H9 (cell line): ENCODE measurements at regions not wholly inside any gene's neighbourhood (a gene's known extent, or its start where the extent isn't known, plus 50 kb on each side); places are given as distances from the start of the nearest gene placed in this dataset.

Experiments used
- DNase-seq: peaks from one replicate; pipeline ENCODE4 v3.0.0-alpha.2; 2017
- H2AFZ ChIP-seq: one replicate; pipeline ENCODE4 v1.6.1; 2013; ENCODE audit warnings: mild to moderate bottlenecking, low read length, control low read depth, moderate library complexity
- H2AK5ac ChIP-seq: 2 replicates; pipeline ENCODE4 v1.6.1; 2013; ENCODE audit warnings: low read length, control low read depth, mixed read lengths; ENCODE audit not compliant: insufficient read length
- H2BK120ac ChIP-seq: one replicate; pipeline ENCODE4 v1.6.1; 2013; ENCODE audit warnings: low read depth, mild to moderate bottlenecking, low read length, control low read depth, inconsistent platforms; ENCODE audit not compliant: poor library complexity, severe bottlenecking
- H2BK12ac ChIP-seq: 2 replicates; pipeline ENCODE4 v1.6.1; 2013; ENCODE audit warnings: low read length, control low read depth, mixed read lengths, low read depth; ENCODE audit not compliant: insufficient read length
- H2BK15ac ChIP-seq: 2 replicates; pipeline ENCODE4 v1.6.1; 2013; ENCODE audit warnings: low read depth, low read length, control low read depth
- H2BK20ac ChIP-seq: one replicate; pipeline ENCODE4 v1.6.1; 2013; ENCODE audit warnings: low read depth, mild to moderate bottlenecking, low read length, control low read depth, inconsistent platforms; ENCODE audit not compliant: poor library complexity, severe bottlenecking
- H2BK5ac ChIP-seq: 2 replicates; pipeline ENCODE4 v1.6.1; 2013; ENCODE audit warnings: low read length, control low read depth, mixed read lengths; ENCODE audit not compliant: insufficient read length
- H3K14ac ChIP-seq: 2 replicates; pipeline ENCODE4 v1.6.1; 2013; ENCODE audit warnings: low read length, control low read depth; ENCODE audit not compliant: insufficient read depth
- H3K18ac ChIP-seq: 2 replicates; pipeline ENCODE4 v1.6.1; 2013; ENCODE audit warnings: low read depth, mild to moderate bottlenecking, mixed read lengths, low read length, control low read depth; ENCODE audit not compliant: insufficient read length
- H3K23ac ChIP-seq: 2 replicates; pipeline ENCODE4 v1.6.1; 2013; ENCODE audit warnings: low read length, control low read depth, mixed read lengths, low read depth; ENCODE audit not compliant: insufficient read length
- H3K23me2 ChIP-seq: 2 replicates; pipeline ENCODE4 v1.6.1; 2013; ENCODE audit warnings: low read depth, mild to moderate bottlenecking, mixed read lengths, low read length, control low read depth; ENCODE audit not compliant: insufficient read length, poor library complexity, severe bottlenecking
- H3K27ac ChIP-seq: 2 replicates; pipeline ENCODE4 v1.5.1; 2013; ENCODE audit warnings: low read length, control low read depth, mixed read lengths, low read depth; ENCODE audit not compliant: insufficient read length
- H3K27me3 ChIP-seq: 2 replicates; pipeline ENCODE4 v1.6.1; 2013; ENCODE audit warnings: low read length, control low read depth, inconsistent platforms; ENCODE audit not compliant: insufficient read depth
- H3K4ac ChIP-seq: 2 replicates; pipeline ENCODE4 v1.6.1; 2013; ENCODE audit warnings: low read depth, mild to moderate bottlenecking, control low read depth, inconsistent platforms, low read length, moderate library complexity
- H3K4me1 ChIP-seq: 2 replicates; pipeline ENCODE4 v1.6.1; 2013; ENCODE audit warnings: low read length, control low read depth, inconsistent platforms; ENCODE audit not compliant: insufficient read depth
- H3K4me2 ChIP-seq: 2 replicates; pipeline ENCODE4 v1.6.1; 2013; ENCODE audit warnings: low read length, control low read depth, mixed read lengths; ENCODE audit not compliant: insufficient read length, insufficient read depth
- H3K56ac ChIP-seq: 2 replicates; pipeline ENCODE4 v1.6.1; 2013; ENCODE audit warnings: low read depth, mild to moderate bottlenecking, mixed read lengths, low read length, control low read depth; ENCODE audit not compliant: insufficient read length
- H3K79me1 ChIP-seq: 2 replicates; pipeline ENCODE4 v1.6.1; 2013; ENCODE audit warnings: low read depth, mild to moderate bottlenecking, moderate library complexity, low read length, control low read depth, inconsistent platforms; ENCODE audit not compliant: insufficient read depth, poor library complexity, severe bottlenecking
- H3K79me2 ChIP-seq: 2 replicates; pipeline ENCODE4 v1.6.1; 2013; ENCODE audit warnings: low read length, control low read depth, inconsistent platforms; ENCODE audit not compliant: insufficient read depth
- H3K9ac ChIP-seq: 2 replicates; pipeline ENCODE4 v1.6.1; 2013; ENCODE audit warnings: low read length, control low read depth, mixed read lengths; ENCODE audit not compliant: insufficient read length; ENCODE audit errors: extremely low read depth
- H3K9me3 ChIP-seq: one replicate; pipeline ENCODE4 v1.6.1; 2013; ENCODE audit warnings: low read depth, low read length, inconsistent platforms; ENCODE audit not compliant: control insufficient read depth
- H3T11ph ChIP-seq: one replicate; pipeline ENCODE4 v1.6.1; 2013; ENCODE audit warnings: mild to moderate bottlenecking, low read length, control low read depth, inconsistent platforms
- H4K20me1 ChIP-seq: one replicate; pipeline ENCODE4 v1.6.1; 2013; ENCODE audit not compliant: control insufficient read depth, insufficient read length, insufficient read depth
- H4K5ac ChIP-seq: 2 replicates; pipeline ENCODE4 v1.6.1; 2013; ENCODE audit warnings: low read depth, mild to moderate bottlenecking, mixed read lengths, low read length, control low read depth; ENCODE audit not compliant: insufficient read length
- H4K8ac ChIP-seq: replicated peaks from 2 replicates; pipeline ENCODE4 v1.6.1; 2013; ENCODE audit warnings: low read length, control low read depth, mixed read lengths, low read depth; ENCODE audit not compliant: insufficient read length
- H4K91ac ChIP-seq: 2 replicates; pipeline ENCODE4 v1.6.1; 2013; ENCODE audit warnings: low read depth, mild to moderate bottlenecking, moderate library complexity, mixed read lengths, low read length, control low read depth; ENCODE audit not compliant: insufficient read length
- H3K27ac Mint-ChIP-seq, 3 experiments: 2 replicates in 2 of 3; 3 replicates in 1 of 3; pipeline ENCODE4 v1.8.0; 2020 to 2021; ENCODE audit warnings: mixed read lengths in 3 of 3, mild to moderate bottlenecking in 1 of 3, moderate library complexity in 1 of 3
- H3K27me3 Mint-ChIP-seq: 2 replicates; pipeline ENCODE4 v1.8.0; 2021; ENCODE audit warnings: low read depth, mild to moderate bottlenecking, moderate library complexity, mixed read lengths
- H3K36me3 Mint-ChIP-seq, 3 experiments: 2 replicates in 2 of 3; 3 replicates in 1 of 3; pipeline ENCODE4 v1.8.0; 2020 to 2021; ENCODE audit warnings: low read depth in 3 of 3, mixed read lengths in 3 of 3; ENCODE audit not compliant: insufficient read depth in 1 of 3
- H3K4me1 Mint-ChIP-seq, 2 experiments: 2 replicates each; pipeline ENCODE4 v1.8.0; 2020; ENCODE audit warnings: mixed read lengths in 2 of 2
- H3K4me3 Mint-ChIP-seq, 2 experiments: 2 replicates in 1 of 2; 3 replicates in 1 of 2; pipeline ENCODE4 v1.8.0; 2020 to 2021; ENCODE audit warnings: mild to moderate bottlenecking in 2 of 2, mixed read lengths in 2 of 2, moderate library complexity in 1 of 2
- H3K9me3 Mint-ChIP-seq, 2 experiments: 2 replicates in 1 of 2; 3 replicates in 1 of 2; pipeline ENCODE4 v1.8.0; 2020; ENCODE audit warnings: mild to moderate bottlenecking in 2 of 2, mixed read lengths in 2 of 2, moderate library complexity in 1 of 2
- CTCF ChIP-seq: fragments of 200-600 bp; sonication (generic); conservative IDR thresholded peaks from 3 replicates; pipeline ENCODE4 v1.8.0; 2021; ENCODE audit warnings: antibody characterized with exemption, mild to moderate bottlenecking
- WGBS: extraction: QIAGEN DNeasy Blood & Tissue Kit; methylation state at CpG from one replicate; pipeline ENCODE4 v1.1.7; 2013; ENCODE audit warnings: missing lambda C conversion rate, low lambda C conversion rate, mixed read lengths; ENCODE audit not compliant: insufficient read length; ENCODE audit errors: extremely low coverage; 5-methylcytosine and 5-hydroxymethylcytosine counted together

GRCh38 chr21:41632748-41633475, 125.0 kb upstream of the TMPRSS2 start:
- H3K4ac ChIP-seq = no peak overlapping the region
- no peak overlapping the region for H3K4me2 ChIP-seq
- H3K4me1 ChIP-seq = no peaks in the 10 kb centered on the region
- H3K9ac ChIP-seq = no peak overlapping the region
- H3K14ac ChIP-seq = no peak overlapping the region
- no peak overlapping the region for H3K23ac ChIP-seq
- H3K27ac Mint-ChIP-seq = no peak overlapping the region
- peaks cover 0 to 16% of the 10 kb centered on the region in 2 experiments; a peak in 3 of 4 replicates for H3K4me1 Mint-ChIP-seq
- H4K8ac ChIP-seq = no peak overlapping the region
- no peaks in the 10 kb centered on the region for H3K79me2 ChIP-seq
- no peak overlapping the region for H2BK5ac ChIP-seq
- no peak overlapping the region for H3T11ph ChIP-seq
- no peaks in the 10 kb centered on the region for H4K20me1 ChIP-seq
- H2BK20ac ChIP-seq = no peak overlapping the region
- no peak overlapping the region for H2BK12ac ChIP-seq
- H4K91ac ChIP-seq = no peak overlapping the region
- H3K36me3 Mint-ChIP-seq = no peaks in the 10 kb centered on the region; a peak in 2 of 7 replicates
- no peaks in the 10 kb centered on the region for H3K79me1 ChIP-seq
- H3K56ac ChIP-seq = no peak overlapping the region
- H2BK120ac ChIP-seq = no peak overlapping the region
- no peaks in the 10 kb centered on the region for H3K27me3 ChIP-seq
- no peak overlapping the region for H3K4me3 Mint-ChIP-seq
- peaks cover 0 to 9% of the 10 kb centered on the region in 2 experiments; a peak in 3 of 5 replicates for H3K9me3 Mint-ChIP-seq
- H3K18ac ChIP-seq = no peak overlapping the region
- peaks cover 7% of the 10 kb centered on the region for H3K27me3 Mint-ChIP-seq
- TF ChIP-seq CTCF = no peak
- H3K23me2 ChIP-seq = no peaks in the 10 kb centered on the region
- no peak for DNase-seq
- no peaks in the 10 kb centered on the region for H3K9me3 ChIP-seq
- H2AFZ ChIP-seq = no peak overlapping the region
- no peak overlapping the region for H2AK5ac ChIP-seq
- no peak overlapping the region for H3K27ac ChIP-seq
- no peak overlapping the region for H2BK15ac ChIP-seq
- no CpG with 5 or more reads among the region's 12 CpGs for WGBS
- H4K5ac ChIP-seq = no peak overlapping the region
